ENCODE measurements at regions not wholly inside any gene's neighbourhood (a gene's known extent, or its start where the extent isn't known, plus 50 kb on each side); places are given as distances from the start of the nearest gene placed in this dataset.

GRCh38 chr18:25648716-25649260 is 296.8 kb upstream of the ZNF521 start:
- Histone ChIP-seq H3K36me3 (ENCODE audit: insufficient read depth, low read length) (no peaks in the 10 kb centered on the region), H3K4me1 (ENCODE audit: insufficient read depth, low read length) (no peaks in the 10 kb centered on the region), H3K9me3 (ENCODE audit: control insufficient read depth, insufficient read depth, low read length) (no peaks in the 10 kb centered on the region), H3K9ac (ENCODE audit: low read depth, low read length) (no peak overlapping the region)

GRCh38 chr18:25647404-25647803 is 295.4 kb upstream of the ZNF521 start:
- H3K4me1 ChIP-seq (ENCODE audit: insufficient read depth, low read length): no peaks in the 10 kb centered on the region
- no peaks in the 10 kb centered on the region for H3K36me3 ChIP-seq (ENCODE audit: insufficient read depth, low read length)
- no peaks in the 10 kb centered on the region for H3K9me3 ChIP-seq (ENCODE audit: control insufficient read depth, insufficient read depth, low read length)
- H3K9ac ChIP-seq (ENCODE audit: low read depth, low read length): no peak overlapping the region

DNA sequence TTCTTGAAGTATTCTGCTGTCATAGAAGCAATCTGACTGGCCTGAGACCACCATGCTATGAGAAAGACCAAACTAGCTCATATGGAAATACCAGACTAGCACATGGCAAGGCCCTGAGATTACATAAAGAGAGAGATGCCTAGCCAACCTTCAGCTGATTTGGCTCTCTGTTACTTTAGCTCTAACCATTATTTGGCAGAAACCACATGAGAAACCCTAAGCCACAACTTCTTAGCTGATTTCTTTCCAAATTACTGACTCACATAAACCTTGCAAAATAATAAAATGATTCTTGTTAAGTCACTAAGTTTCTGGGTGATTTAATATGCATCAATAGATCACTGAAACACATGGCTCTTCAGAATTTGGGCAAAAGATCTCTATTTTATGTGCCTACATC is 295.0 kb upstream of the ZNF521 start:
- H3K9me3 ChIP-seq (ENCODE audit: control insufficient read depth, insufficient read depth, low read length): no peaks in the 10 kb centered on the region
- no peak overlapping the region for H3K9ac ChIP-seq (ENCODE audit: low read depth, low read length)
- no peaks in the 10 kb centered on the region for H3K36me3 ChIP-seq (ENCODE audit: insufficient read depth, low read length)
- H3K4me1 ChIP-seq (ENCODE audit: insufficient read depth, low read length): no peaks in the 10 kb centered on the region

DNA sequence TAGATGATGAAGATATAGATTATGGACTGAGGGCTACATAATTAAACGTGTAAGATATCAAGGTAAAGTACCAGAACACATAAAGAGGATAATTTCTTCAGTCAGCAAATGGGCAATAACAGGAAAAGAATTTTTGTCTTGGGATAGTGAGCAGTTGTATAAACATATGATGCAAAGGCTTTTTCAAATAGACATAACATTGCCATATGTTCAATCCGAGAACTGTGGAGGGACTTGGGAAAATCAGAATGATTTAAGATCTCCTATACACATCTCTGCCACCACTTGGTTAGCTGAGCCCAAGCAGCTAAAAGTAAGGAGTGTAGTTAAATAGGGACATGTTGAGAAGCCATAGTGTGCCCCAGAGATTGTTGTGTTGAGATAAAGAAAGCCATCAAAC is 287.6 kb upstream of the ZNF521 start:
- H3K9me3 ChIP-seq (ENCODE audit: control insufficient read depth, insufficient read depth, low read length): no peaks in the 10 kb centered on the region
- H3K36me3 ChIP-seq (ENCODE audit: insufficient read depth, low read length): no peaks in the 10 kb centered on the region
- no peaks in the 10 kb centered on the region for H3K4me1 ChIP-seq (ENCODE audit: insufficient read depth, low read length)
- no peak overlapping the region for H3K9ac ChIP-seq (ENCODE audit: low read depth, low read length)

DNA sequence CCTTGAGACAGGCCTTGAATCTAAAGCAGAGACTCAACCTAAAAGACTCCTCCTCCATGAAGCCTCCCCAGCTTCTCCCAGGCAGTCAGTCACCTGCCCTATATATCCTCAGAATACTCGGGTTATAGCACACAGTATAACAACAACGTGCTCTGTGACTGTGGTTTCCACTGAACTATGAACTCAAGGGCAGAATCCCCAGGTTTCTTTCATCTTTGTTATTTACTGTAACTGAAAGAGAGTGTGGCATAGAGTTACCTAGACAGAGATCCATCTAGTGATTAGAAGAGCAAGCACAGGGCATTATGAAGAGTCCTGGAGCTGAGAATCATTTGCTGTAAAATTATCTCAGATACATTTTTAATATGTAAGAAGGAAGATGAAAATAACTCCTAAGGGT is 281.6 kb upstream of the ZNF521 start:
- Histone ChIP-seq H3K36me3 (ENCODE audit: insufficient read depth, low read length) (no peaks in the 10 kb centered on the region), H3K4me1 (ENCODE audit: insufficient read depth, low read length) (no peaks in the 10 kb centered on the region), H3K9ac (ENCODE audit: low read depth, low read length) (no peak overlapping the region)

DNA sequence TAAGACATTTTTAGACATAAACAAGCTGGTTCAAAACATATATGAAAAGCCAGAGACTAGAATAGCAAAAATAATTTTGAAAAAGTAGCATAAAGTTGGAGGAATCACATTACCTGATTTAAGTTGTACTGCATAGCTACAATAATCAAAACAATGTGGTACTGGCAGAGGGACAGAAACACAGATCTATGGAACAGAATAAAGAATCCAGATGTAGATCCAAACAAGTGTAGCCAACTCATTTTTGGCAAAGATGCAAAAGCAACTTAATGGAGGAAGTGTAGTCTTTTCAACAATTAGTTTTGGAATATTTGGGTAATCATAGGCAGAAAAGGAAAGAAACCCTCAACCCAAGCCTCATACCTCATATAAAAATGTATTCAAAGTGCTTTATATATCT is 278.7 kb upstream of the ZNF521 start:
- H3K4me1 ChIP-seq (ENCODE audit: insufficient read depth, low read length): no peaks in the 10 kb centered on the region
- no peak overlapping the region for H3K9ac ChIP-seq (ENCODE audit: low read depth, low read length)
- no peaks in the 10 kb centered on the region for H3K9me3 ChIP-seq (ENCODE audit: control insufficient read depth, insufficient read depth, low read length)
- no peaks in the 10 kb centered on the region for H3K36me3 ChIP-seq (ENCODE audit: insufficient read depth, low read length)

More for the DNA sequence above, 281.6 kb upstream of the ZNF521 start:
- no peaks in the 10 kb centered on the region for H3K9me3 ChIP-seq (ENCODE audit: control insufficient read depth, insufficient read depth, low read length)

- no peak overlapping the region for H3K9ac ChIP-seq (ENCODE audit: low read depth, low read length)
- H3K9me3 ChIP-seq (ENCODE audit: control insufficient read depth, insufficient read depth, low read length): no peaks in the 10 kb centered on the region
- no peaks in the 10 kb centered on the region for H3K36me3 ChIP-seq (ENCODE audit: insufficient read depth, low read length)
- no peaks in the 10 kb centered on the region for H3K4me1 ChIP-seq (ENCODE audit: insufficient read depth, low read length)
These were observed 269.7 kb upstream of the ZNF521 start for GRCh38 chr18:25621682-25622081.

- H3K4me1 ChIP-seq (ENCODE audit: insufficient read depth, low read length): no peaks in the 10 kb centered on the region
- no peaks in the 10 kb centered on the region for H3K9me3 ChIP-seq (ENCODE audit: control insufficient read depth, insufficient read depth, low read length)
- no peaks in the 10 kb centered on the region for H3K36me3 ChIP-seq (ENCODE audit: insufficient read depth, low read length)
- no peak overlapping the region for H3K9ac ChIP-seq (ENCODE audit: low read depth, low read length)
These were observed 269.2 kb upstream of the ZNF521 start for GRCh38 chr18:25621144-25621543.

DNA sequence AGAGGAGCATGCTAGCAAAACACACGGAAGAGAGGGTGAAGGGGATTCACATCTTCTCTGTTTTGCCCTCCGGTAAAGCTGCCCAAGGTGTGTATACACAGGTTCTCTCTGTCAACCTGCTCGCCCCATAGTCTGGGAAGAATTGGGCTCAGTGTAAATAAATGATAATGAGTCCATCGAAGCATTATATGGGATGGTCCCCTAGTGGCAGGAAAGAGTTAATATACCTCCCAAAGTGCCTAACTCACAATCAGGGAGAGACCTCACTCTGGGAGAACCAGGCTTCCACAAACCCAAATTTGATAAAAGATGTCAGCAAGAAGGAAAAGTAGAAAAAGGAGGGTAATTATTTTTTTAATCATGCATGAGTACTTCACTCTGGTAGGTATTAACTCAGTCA is 262.2 kb upstream of the ZNF521 start:
- H3K9me3 ChIP-seq (ENCODE audit: control insufficient read depth, insufficient read depth, low read length): no peaks in the 10 kb centered on the region
- H3K36me3 ChIP-seq (ENCODE audit: insufficient read depth, low read length): no peaks in the 10 kb centered on the region
- H3K9ac ChIP-seq (ENCODE audit: low read depth, low read length): no peak overlapping the region
- H3K4me1 ChIP-seq (ENCODE audit: insufficient read depth, low read length): no peaks in the 10 kb centered on the region

DNA sequence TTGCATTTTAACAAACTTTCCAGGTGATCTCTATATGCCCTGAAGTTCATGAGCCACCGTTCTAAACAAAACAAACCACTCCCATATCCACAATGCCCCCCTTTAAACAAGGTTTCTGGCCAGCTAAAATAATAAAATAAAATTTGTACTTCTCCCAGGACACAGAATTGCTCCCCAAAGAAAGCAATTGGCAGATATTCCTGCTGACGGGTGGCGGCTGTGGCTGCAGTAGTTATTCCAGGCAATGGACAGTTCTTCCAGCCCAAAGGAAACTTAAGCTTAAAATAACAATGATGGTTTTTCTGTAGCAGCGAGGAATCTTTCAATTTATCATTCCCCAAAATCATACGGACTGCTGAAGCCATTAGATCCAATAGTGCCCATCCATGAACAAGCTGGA is 260.5 kb upstream of the ZNF521 start:
- H3K9ac ChIP-seq (ENCODE audit: low read depth, low read length): no peak overlapping the region
- H3K4me1 ChIP-seq (ENCODE audit: insufficient read depth, low read length): no peaks in the 10 kb centered on the region
- H3K9me3 ChIP-seq (ENCODE audit: control insufficient read depth, insufficient read depth, low read length): no peaks in the 10 kb centered on the region
- H3K36me3 ChIP-seq (ENCODE audit: insufficient read depth, low read length): no peaks in the 10 kb centered on the region

- no peaks in the 10 kb centered on the region for H3K36me3 ChIP-seq (ENCODE audit: insufficient read depth, low read length)
- no peaks in the 10 kb centered on the region for H3K9me3 ChIP-seq (ENCODE audit: control insufficient read depth, insufficient read depth, low read length)
- H3K9ac ChIP-seq (ENCODE audit: low read depth, low read length): no peak overlapping the region
These were observed 256.1 kb upstream of the ZNF521 start for GRCh38 chr18:25608091-25608490.

GRCh38 chr18:25604894-25605597 is 253.1 kb upstream of the ZNF521 start:
- Histone ChIP-seq H3K4me1 (ENCODE audit: insufficient read depth, low read length) (no peaks in the 10 kb centered on the region), H3K9me3 (ENCODE audit: control insufficient read depth, insufficient read depth, low read length) (no peaks in the 10 kb centered on the region), H3K36me3 (ENCODE audit: insufficient read depth, low read length) (no peaks in the 10 kb centered on the region)

More at GRCh38 chr18:25608091-25608490, 256.1 kb upstream of the ZNF521 start:
- H3K4me1 ChIP-seq (ENCODE audit: insufficient read depth, low read length): no peaks in the 10 kb centered on the region

DNA sequence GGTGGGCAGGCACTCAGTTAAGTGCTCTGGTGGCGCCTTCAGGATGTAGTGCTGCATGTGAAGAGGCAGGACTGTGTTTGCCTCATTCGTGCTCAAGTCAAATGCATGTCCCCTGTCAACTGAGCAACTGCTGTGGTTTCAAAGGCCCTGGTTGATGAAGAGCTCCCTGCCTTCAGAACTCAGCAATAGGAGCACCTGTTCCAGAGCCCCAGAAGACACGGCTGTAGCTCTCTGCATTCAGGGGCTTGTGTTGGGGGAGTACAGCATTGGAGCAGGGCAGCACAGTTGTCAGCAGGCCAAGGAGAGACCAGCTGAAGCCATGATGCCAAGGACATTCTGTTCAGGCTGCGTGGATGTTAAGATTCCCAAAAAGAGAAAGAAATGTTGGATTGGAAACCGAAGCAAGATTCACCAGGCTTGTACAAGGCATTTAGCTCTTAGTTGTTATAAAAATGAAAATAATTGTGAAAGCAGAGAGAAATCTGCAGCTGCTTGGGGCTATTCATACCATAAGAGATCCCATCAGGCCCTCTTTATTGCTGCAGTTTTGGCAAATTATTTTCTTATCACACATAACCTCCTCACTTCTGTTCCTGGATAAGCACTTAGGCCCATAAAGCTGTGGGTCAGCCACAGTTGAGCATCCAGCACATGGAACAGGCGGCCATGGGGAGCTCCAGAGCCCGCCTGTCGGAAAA is 252.4 kb upstream of the ZNF521 start:
- H3K36me3 ChIP-seq (ENCODE audit: insufficient read depth, low read length): no peaks in the 10 kb centered on the region
- H3K4me1 ChIP-seq (ENCODE audit: insufficient read depth, low read length): no peaks in the 10 kb centered on the region
- H3K9ac ChIP-seq (ENCODE audit: low read depth, low read length): no peak overlapping the region
- H3K9me3 ChIP-seq (ENCODE audit: control insufficient read depth, insufficient read depth, low read length): no peaks in the 10 kb centered on the region

More at GRCh38 chr18:25604894-25605597, 253.1 kb upstream of the ZNF521 start:
- H3K9ac ChIP-seq (ENCODE audit: low read depth, low read length): no peak overlapping the region

GRCh38 chr18:25599443-25599842 is 247.5 kb upstream of the ZNF521 start:
- no peak overlapping the region for H3K9ac ChIP-seq (ENCODE audit: low read depth, low read length)
- H3K36me3 ChIP-seq (ENCODE audit: insufficient read depth, low read length): no peaks in the 10 kb centered on the region
- no peaks in the 10 kb centered on the region for H3K4me1 ChIP-seq (ENCODE audit: insufficient read depth, low read length)
- H3K9me3 ChIP-seq (ENCODE audit: control insufficient read depth, insufficient read depth, low read length): no peaks in the 10 kb centered on the region

GRCh38 chr18:25597476-25597875 is 245.5 kb upstream of the ZNF521 start:
- Histone ChIP-seq H3K9me3 (ENCODE audit: control insufficient read depth, insufficient read depth, low read length) (no peaks in the 10 kb centered on the region), H3K36me3 (ENCODE audit: insufficient read depth, low read length) (no peaks in the 10 kb centered on the region), H3K4me1 (ENCODE audit: insufficient read depth, low read length) (no peaks in the 10 kb centered on the region), H3K9ac (ENCODE audit: low read depth, low read length) (no peak overlapping the region)

All from ES-I3 (cell line).